A673 (cell line): ENCODE measurements at regions not wholly inside any gene's neighbourhood (a gene's known extent, or its start where the extent isn't known, plus 50 kb on each side); places are given as distances from the start of the nearest gene placed in this dataset.

Source experiments
- BruUV-seq: library from RNA; stranded (reverse); fragments of 400-500 nt; replicated peaks from 2 replicates; lab custom pipeline; 2021; lab: Mats Ljungman, UMichigan
- CTCF ChIA-PET: fragments of 300-600 bp; sonication (Branson Sonifier 250); formaldehyde crosslinking; loops from one replicate; lab custom pipeline; 2022; ENCODE audit warnings: antibody characterized with exemption; lab: Charles Lee
- POLR2A ChIA-PET: fragments of 300-600 bp; sonication (Branson Sonifier 250); formaldehyde crosslinking; loops from one replicate; lab custom pipeline; 2022; ENCODE audit warnings: antibody characterized with exemption; ENCODE audit not compliant: low non-redundant PET; lab: Charles Lee
- DNase-seq: peaks from one replicate; pipeline ENCODE4 v3.0.0-alpha.2; 2015; ENCODE audit warnings: low spot score
- H3K27ac ChIP-seq: fragments of 200-600 bp; sonication (generic); 2 replicates; pipeline ENCODE4 v1.5.1; 2016; ENCODE audit warnings: mixed run types, low read depth, mild to moderate bottlenecking, mixed read lengths, antibody characterized with exemption, low read length; ENCODE audit not compliant: poor library complexity, severe bottlenecking
- H3K27me3 ChIP-seq: fragments of 200-600 bp; sonication (generic); replicated peaks from 2 replicates; pipeline ENCODE4 v1.6.1; 2017; ENCODE audit warnings: mixed run types, low read depth, mild to moderate bottlenecking, mixed read lengths, antibody characterized with exemption, low read length; ENCODE audit not compliant: insufficient read depth, poor library complexity
- H3K36me3 ChIP-seq: fragments of 200-600 bp; sonication (generic); 2 replicates; pipeline ENCODE4 v1.6.1; 2016; ENCODE audit warnings: mixed run types, mild to moderate bottlenecking, mixed read lengths, antibody characterized with exemption, low read length; ENCODE audit not compliant: insufficient read depth, poor library complexity, severe bottlenecking
- H3K4me1 ChIP-seq: fragments of 200-600 bp; sonication (generic); 2 replicates; pipeline ENCODE4 v1.6.1; 2017; ENCODE audit warnings: mixed run types, mild to moderate bottlenecking, mixed read lengths, antibody characterized with exemption, low read length; ENCODE audit not compliant: insufficient read depth, poor library complexity, severe bottlenecking
- H3K4me3 ChIP-seq: fragments of 200-600 bp; sonication (generic); 2 replicates; pipeline ENCODE4 v1.5.1; 2016; ENCODE audit warnings: low read depth, mixed run types, mild to moderate bottlenecking, mixed read lengths, low read length; ENCODE audit not compliant: poor library complexity, severe bottlenecking
- H3K9me3 ChIP-seq: fragments of 200-600 bp; sonication (generic); 2 replicates; pipeline ENCODE4 v1.6.1; 2016; ENCODE audit warnings: mixed run types, low read depth, mild to moderate bottlenecking, mixed read lengths, antibody characterized with exemption, low read length; ENCODE audit not compliant: poor library complexity, severe bottlenecking
- EZH2 ChIP-seq: fragments of 200-600 bp; sonication (generic); IDR thresholded peaks from 2 replicates; pipeline ENCODE4 v1.6.1; 2017; ENCODE audit warnings: borderline replicate concordance, low read depth, mild to moderate bottlenecking, mixed read lengths, antibody characterized with exemption, low read length; ENCODE audit not compliant: poor library complexity, severe bottlenecking
- intact Hi-C: fragments of 100-400 bp; cut with micrococcal nuclease; formaldehyde crosslinking; loops from one replicate; pipeline ENCODE4 v1.10.0; 2022; ENCODE audit not compliant: unreplicated experiment
- TF ChIP-seq, protein P1 (sequence below): fragments of 300-800, 200-600 bp; sonication (generic); conservative IDR thresholded peaks from 2 replicates; pipeline ENCODE4 v1.5.1; 2017; ENCODE audit warnings: low read depth, mild to moderate bottlenecking, antibody characterized with exemption, low read length, moderate library complexity, mixed read lengths

GRCh38 chr1:233554037-233554436 lies 59.9 kb upstream of the KCNK1 start:
- DNase-seq: no peak
- H3K27ac ChIP-seq: no peak overlapping the region
- ChIA-PET POLR2A (no interaction called here), CTCF (no interaction called here)
- H3K4me3 ChIP-seq: no peak overlapping the region
- H3K9me3 ChIP-seq: no peaks in the 10 kb centered on the region
- BruUV-seq: no TSS peak
- TF ChIP-seq EZH2: no peak
- TF ChIP-seq, protein P1, sequence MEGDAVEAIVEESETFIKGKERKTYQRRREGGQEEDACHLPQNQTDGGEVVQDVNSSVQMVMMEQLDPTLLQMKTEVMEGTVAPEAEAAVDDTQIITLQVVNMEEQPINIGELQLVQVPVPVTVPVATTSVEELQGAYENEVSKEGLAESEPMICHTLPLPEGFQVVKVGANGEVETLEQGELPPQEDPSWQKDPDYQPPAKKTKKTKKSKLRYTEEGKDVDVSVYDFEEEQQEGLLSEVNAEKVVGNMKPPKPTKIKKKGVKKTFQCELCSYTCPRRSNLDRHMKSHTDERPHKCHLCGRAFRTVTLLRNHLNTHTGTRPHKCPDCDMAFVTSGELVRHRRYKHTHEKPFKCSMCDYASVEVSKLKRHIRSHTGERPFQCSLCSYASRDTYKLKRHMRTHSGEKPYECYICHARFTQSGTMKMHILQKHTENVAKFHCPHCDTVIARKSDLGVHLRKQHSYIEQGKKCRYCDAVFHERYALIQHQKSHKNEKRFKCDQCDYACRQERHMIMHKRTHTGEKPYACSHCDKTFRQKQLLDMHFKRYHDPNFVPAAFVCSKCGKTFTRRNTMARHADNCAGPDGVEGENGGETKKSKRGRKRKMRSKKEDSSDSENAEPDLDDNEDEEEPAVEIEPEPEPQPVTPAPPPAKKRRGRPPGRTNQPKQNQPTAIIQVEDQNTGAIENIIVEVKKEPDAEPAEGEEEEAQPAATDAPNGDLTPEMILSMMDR: no peak
- intact Hi-C loops: no loop called here
- H3K27me3 ChIP-seq: peaks cover 10% of the 10 kb centered on the region
- no peaks in the 10 kb centered on the region for H3K36me3 ChIP-seq
- no peaks in the 10 kb centered on the region for H3K4me1 ChIP-seq

DNA sequence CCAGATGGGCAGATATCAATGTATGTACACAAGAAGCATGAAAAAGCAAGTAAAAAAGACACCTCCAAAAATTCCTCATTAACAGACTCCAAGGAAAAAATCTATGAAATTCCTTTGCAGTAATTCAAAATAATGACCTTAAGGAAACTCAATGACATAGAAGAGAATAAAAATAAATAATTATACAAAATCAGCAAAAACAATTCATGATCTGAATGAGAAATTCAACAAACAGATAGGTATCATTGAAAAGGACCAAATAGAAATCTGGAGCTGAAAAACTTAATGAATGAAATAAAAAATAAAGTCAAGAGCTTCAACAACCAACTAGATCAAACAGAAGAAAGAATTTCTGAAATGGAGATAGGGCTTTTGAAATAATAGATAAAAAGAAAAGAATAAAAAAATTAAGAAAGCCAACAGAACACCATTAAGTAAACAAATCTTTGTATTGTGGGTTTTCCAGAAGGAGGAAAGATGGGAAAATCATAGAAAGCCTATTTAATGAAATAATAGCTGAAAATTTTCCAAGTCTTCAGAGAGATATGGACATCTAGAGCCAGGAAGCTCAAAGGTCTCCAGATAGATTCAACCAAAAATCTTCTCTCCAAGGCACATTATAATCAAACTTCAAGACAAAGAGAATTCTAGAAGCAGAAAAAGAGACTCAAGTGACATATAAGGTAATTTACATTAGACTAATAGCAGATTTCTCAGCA lies 52.0 kb upstream of the KCNK1 start:
- CTCF ChIA-PET: no interaction called here
- intact Hi-C loops: no loop called here

More for the DNA sequence above, 52.0 kb upstream of the KCNK1 start:
- BruUV-seq: no TSS peak
- Histone ChIP-seq H3K4me1 (no peaks in the 10 kb centered on the region), H3K9me3 (peaks cover 5% of the 10 kb centered on the region), H3K27ac (no peak overlapping the region), H3K27me3 (peaks cover 4% of the 10 kb centered on the region), H3K4me3 (no peak overlapping the region), H3K36me3 (no peaks in the 10 kb centered on the region)
- DNase-seq: no peak
- POLR2A ChIA-PET: no interaction called here
- no peak for TF ChIP-seq EZH2
- TF ChIP-seq, protein P1: no peak
